HG03095 (cell line): ENCODE measurements at regions not wholly inside any gene's neighbourhood (a gene's known extent, or its start where the extent isn't known, plus 50 kb on each side); places are given as distances from the start of the nearest gene placed in this dataset.
"Not testable (repeated sequence)": the region's sequence is repeated elsewhere in the genome, so short reads cannot be mapped to it uniquely, and the experiment has no call there.

Experiments
- ATAC-seq: cut with Tn5 transposase; IDR thresholded peaks from one replicate; pipeline ENCODE4 v1.9.1; 2021; ENCODE audit warnings: moderate library complexity; ENCODE audit not compliant: unreplicated experiment

- ATAC-seq, result no peak
These were observed 78.7 kb upstream of the PPP2R2D start for GRCh38 chr10:131822013-131822691.

DNA sequence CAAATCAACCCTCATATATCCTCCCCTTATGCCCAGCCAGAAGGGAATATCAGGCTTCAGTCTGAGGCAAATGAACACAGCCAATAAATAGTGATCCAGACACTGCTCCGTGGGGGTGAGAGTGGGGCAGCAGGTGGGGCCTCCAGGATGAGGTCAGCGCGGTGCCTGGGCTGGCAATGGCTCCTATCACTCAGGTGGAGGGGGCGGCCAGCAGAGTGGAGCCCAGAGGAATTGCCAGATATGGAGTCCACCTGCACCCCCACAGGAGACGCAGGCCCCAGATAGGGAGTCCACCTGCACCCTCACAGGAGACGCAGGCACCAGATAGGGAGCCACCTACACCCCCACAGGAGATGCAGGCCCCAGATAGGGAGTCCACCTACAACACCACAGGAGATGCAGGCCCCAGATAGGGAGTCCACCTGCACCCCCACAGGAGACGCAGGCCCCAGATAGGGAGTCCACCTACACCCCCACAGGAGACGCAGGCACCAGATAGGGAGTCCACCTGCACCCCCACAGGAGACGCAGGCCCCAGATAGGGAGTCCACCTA lies 78.0 kb upstream of the PPP2R2D start:
- no peak for ATAC-seq

GRCh38 chr10:131823601-131824099 lies 77.2 kb upstream of the PPP2R2D start:
- ATAC-seq, result not testable (repeated sequence)

- ATAC-seq, result no peak
These were observed 76.2 kb upstream of the PPP2R2D start for GRCh38 chr10:131824371-131825149.

DNA sequence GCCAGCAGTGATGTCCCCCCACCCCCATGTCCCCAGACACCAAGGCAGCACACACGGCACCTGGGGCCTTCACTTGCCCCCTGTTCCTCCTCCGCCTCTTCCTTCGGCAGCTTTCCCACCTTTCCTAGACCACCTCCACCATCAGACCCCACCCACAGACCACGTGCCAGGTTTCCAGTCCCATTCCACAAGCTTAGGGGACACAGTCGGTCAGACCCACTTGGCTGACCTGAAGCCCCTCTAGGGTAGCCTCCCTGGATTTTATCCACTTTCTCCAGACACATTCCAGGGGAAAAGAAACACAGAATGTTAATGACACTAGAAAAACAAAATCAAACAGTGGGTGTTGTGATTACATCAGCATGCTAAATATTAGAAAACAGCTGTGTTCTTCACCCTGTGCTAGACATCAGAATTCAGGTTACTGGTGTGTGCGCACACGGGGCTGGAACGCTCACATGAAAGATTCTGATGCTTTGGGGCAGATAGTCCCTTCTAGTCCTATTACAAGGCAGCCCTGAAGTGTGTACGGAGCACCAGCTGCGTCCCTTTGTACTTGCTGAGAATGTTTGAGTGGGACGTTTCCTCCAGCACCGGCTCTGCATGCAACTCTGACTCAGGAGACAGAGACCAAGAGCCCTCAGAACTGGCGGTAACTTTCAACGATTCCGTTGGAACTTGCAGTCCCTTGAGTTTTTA lies 75.5 kb upstream of the PPP2R2D start:
- ATAC-seq, result no peak

- ATAC-seq, result no peak
These were observed 74.7 kb upstream of the PPP2R2D start for GRCh38 chr10:131825960-131826650.

- ATAC-seq, result no peak
These were observed 71.5 kb upstream of the PPP2R2D start for GRCh38 chr10:131829156-131829930.

DNA sequence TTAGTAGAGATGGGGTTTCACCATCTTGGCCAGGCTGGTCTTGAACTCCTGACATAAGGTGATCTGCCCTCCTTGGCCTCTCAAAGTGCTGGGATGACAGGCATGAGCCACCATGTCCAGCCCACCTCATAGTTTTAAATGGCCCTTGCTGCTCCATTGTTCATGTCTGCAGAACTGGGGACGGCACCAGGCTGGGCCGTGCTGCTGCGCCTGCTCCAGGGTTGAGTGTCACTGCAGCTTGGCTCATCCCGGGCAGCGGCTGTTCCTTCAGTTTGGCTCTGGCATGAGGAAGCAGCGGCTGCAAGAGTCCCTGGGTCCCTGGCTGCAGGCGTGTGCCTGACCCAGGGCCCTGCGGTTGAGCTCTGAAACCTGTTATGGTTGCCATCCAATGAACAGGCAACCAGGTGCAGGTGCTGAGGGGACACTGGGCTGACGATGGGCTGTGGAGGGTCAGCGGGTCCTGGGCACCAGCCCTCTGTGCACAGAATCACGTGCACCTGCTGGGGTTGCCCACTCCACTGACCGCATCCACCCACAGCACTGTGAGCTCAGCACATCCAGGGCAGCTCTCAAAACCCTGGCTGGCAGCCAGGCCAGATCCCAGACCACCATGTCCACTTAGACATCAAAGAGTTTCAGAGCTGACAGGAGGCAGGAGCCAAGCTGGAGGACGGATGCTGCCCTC lies 70.2 kb upstream of the PPP2R2D start:
- ATAC-seq, result no peak

GRCh38 chr10:131831561-131831960 lies 69.2 kb upstream of the PPP2R2D start:
- ATAC-seq, result no peak

DNA sequence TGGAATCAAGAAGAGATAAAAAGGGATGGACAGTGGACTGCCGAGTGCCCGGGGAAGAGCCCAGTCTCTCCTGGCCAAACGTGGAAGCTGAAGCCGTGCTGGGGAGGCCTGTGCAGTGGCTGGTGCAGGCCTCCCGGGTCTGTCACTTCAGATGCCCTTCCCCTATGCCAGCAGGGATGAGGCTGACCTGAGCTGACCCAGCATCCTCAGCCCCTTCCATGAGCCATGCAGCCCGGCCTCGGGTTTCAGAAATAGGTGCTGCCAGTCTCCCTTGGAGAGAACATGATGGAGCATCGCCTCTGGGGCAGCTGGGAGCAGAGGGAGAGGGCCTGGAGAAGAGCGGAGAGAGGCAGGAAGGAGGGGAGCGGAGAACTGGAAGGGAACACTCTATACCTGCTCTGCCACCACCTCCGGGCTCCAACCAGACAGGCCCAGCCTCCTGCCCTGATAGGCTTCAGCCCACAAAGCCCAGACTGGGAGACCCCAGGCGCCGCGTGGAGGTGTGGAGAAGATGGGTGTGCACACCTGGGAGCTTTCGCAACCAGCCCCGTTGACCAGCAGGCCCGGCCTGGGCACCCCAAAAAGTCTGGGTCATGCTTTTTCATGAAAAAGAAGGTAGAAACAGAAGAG lies 68.6 kb upstream of the PPP2R2D start:
- no peak for ATAC-seq

DNA sequence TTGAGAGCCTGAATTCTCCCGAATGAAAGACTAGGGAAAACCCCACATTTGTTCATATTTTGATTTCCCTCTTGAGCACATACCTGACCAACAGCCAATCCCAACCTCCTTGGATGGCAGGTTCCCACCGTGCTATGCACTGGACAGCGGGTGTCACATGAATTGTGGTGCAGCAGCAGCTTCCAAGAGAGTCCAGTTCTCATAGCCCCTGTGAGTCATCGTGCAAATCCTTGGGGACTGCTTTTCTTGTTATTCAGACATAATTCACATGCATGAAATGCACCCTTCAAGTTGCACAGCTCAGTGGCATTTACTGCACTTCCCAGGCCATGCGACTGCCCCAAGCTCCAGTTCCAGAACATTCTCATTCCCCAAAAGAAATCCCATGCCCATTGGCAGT lies 67.8 kb upstream of the PPP2R2D start:
- no peak for ATAC-seq

GRCh38 chr10:131833446-131834080 lies 67.2 kb upstream of the PPP2R2D start:
- no peak for ATAC-seq

DNA sequence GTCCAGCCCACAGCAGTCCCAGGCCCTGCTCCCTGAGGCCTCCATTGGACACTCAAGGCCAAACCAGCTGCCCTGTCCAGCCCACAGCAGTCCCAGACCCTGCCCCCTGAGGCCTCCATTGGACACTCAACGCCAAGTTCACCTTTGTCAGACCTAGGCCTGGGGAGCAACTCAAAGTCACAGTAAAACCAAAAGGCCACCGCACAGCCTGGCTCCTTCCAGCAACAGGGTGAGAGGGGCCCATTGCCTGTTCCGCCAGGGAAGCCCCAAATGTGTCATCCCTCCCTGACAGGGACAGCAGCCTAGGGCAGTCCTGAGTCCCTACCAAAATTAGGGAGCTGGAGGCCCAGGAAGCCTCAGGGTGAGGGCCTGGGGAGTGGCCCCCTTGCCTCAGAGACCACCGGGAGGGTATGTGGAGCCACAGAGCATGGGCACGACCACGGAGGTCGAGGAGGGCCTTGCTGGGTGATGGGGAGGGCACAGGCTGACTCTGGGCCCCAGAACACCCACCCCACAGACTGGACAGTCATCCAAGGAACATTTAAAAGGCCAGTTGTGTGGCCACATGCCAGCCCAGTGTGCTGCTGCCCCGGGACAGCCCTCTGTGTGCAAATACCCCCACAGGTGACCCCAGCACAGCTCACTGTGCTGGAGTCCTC lies 66.5 kb upstream of the PPP2R2D start:
- no peak for ATAC-seq

GRCh38 chr10:131838966-131839742 lies 61.7 kb upstream of the PPP2R2D start:
- ATAC-seq, result no peak

DNA sequence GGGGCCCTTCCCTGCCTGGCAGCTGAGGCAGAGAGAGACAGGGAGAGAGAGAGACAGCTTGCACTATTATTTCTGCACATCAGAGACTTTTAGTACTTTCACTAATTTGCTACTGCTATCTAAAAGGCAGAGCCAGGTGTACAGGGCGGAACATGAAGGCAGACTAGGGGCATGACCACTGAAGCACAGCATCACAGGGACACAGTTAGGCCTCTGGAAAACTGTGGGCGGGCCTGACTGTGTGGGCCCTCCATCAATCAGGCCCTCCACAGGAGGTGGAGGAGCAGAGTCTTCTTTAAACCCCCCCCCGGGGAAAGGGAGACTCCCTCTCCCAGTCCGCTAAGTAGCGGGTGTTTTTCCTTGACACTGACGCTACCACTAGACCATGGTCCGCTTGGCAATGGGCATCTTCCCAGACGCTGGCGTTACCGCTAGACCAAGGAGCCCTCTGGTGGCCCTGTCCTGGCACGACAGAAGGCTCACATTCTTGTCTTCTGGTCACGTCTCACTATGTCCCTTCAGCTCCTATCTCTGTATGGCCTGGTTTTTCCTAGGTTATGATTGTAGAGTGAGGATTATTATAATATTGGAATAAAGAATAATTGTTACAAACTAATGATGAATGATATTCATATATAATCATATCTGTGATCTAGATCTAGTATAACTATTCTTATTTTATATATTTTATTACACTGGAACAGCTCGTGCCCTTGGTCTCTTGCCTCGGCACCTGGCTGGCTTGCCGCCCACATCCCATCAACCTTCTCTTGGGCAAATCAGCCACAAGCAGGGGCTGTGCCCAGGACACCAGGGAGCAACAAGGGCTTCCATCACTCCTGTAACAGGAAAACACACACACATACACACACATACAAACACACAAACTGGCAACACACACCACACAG lies 60.7 kb upstream of the PPP2R2D start:
- ATAC-seq, result not testable (repeated sequence)

DNA sequence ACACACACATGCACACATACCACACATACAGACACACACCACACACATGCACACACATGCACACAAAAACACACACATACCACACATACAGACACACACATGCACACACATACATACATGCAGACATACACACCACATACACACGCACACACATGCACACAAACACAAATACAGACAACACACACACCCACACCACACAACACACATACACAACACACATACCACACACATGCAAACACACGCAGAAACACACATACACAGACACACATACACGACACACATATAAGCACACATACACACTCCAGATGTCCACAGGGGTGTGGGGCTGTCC lies 60.1 kb upstream of the PPP2R2D start:
- ATAC-seq, result no peak
